Brain microvascular endothelial cell (primary cell): ENCODE measurements at regions not wholly inside any gene's neighbourhood (a gene's known extent, or its start where the extent isn't known, plus 50 kb on each side); places are given as distances from the start of the nearest gene placed in this dataset.

Experiments
- DNase-seq: peaks from one replicate; pipeline ENCODE4 v3.0.0-alpha.2; 2020
- H3K27ac ChIP-seq: fragments of 250-450 bp; sonication (Bioruptor Pico); 2 replicates; pipeline ENCODE4 v1.5.1; 2020; ENCODE audit warnings: mild to moderate bottlenecking, moderate library complexity
- H3K27me3 ChIP-seq: fragments of 250-450 bp; sonication (Bioruptor Pico); replicated peaks from 2 replicates; pipeline ENCODE4 v1.5.1; 2020; ENCODE audit warnings: mild to moderate bottlenecking
- H3K36me3 ChIP-seq: fragments of 250-450 bp; sonication (Bioruptor Pico); replicated peaks from 2 replicates; pipeline ENCODE4 v1.5.1; 2020; ENCODE audit warnings: mild to moderate bottlenecking
- H3K4me3 ChIP-seq: 2 replicates; pipeline ENCODE4 v1.5.1; 2011; ENCODE audit warnings: low read depth, mild to moderate bottlenecking, control low read depth, low read length, moderate library complexity
- in situ Hi-C: cut with HindIII; loops from 2 replicates; pipeline ENCODE4 v1.10.0; 2017; ENCODE audit warnings: low sequenced_read_pairs, low pct_ligation_motif_present
- TF ChIP-seq, protein P1 (sequence below): IDR thresholded peaks from 2 replicates; pipeline ENCODE4 v1.5.1; 2011; ENCODE audit warnings: low read depth, mild to moderate bottlenecking, moderate library complexity, low read length, control low read depth, inconsistent platforms; ENCODE audit errors: missing control alignments

- peak; percentile 67 for DNase-seq
- H3K4me3 ChIP-seq: no peak overlapping the region
- H3K36me3 ChIP-seq: no peaks in the 10 kb centered on the region
- in situ Hi-C loops: no loop called here
- TF ChIP-seq, protein P1, sequence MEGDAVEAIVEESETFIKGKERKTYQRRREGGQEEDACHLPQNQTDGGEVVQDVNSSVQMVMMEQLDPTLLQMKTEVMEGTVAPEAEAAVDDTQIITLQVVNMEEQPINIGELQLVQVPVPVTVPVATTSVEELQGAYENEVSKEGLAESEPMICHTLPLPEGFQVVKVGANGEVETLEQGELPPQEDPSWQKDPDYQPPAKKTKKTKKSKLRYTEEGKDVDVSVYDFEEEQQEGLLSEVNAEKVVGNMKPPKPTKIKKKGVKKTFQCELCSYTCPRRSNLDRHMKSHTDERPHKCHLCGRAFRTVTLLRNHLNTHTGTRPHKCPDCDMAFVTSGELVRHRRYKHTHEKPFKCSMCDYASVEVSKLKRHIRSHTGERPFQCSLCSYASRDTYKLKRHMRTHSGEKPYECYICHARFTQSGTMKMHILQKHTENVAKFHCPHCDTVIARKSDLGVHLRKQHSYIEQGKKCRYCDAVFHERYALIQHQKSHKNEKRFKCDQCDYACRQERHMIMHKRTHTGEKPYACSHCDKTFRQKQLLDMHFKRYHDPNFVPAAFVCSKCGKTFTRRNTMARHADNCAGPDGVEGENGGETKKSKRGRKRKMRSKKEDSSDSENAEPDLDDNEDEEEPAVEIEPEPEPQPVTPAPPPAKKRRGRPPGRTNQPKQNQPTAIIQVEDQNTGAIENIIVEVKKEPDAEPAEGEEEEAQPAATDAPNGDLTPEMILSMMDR: no peak
- H3K27me3 ChIP-seq: no peaks in the 10 kb centered on the region
- H3K27ac ChIP-seq: peak overlapping the region; percentile 23
Measured at GRCh38 chr4:144903953-144904711, 193.9 kb downstream of the ANAPC10 start.

GRCh38 chr4:144905286-144905685 is 192.7 kb downstream of the ANAPC10 start:
- in situ Hi-C loops: no loop called here
- H3K27ac ChIP-seq: no peak overlapping the region

DNA sequence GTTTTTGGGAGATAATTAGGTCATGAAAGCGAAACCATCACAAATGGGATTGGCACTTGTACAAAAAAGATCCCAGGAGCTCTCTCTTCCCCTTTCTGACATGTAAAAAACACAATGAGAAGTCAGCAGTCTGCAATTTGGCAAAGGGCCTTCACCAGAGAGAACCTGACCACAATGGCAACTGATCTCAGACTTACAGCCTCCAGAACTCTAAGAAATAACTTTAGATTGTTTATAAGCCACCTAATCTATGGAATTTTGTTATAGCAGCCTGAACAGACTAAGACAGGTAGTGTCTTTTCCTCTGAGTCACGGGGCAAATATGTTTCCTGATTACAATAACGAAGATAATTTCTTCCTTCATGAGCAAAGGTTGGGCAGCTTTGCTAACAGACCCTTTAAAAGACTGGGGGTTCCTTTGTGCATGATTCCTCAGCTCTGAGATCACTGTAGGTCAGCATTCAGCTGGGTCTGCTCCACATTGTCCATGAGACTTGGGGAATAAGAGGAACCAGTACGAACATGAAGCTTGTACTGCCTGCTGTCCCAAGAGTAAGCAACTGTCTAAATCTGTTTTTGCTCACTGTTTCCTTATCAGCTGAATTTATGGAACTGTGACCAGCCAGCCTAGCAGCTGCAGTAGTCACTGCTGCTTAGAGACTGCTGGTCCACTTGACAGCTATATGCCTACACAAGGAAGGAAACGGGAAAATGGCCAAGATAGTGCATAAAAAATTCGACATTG is 191.6 kb downstream of the ANAPC10 start:
- H3K27ac ChIP-seq: no peak overlapping the region
- H3K27me3 ChIP-seq: no peaks in the 10 kb centered on the region
- in situ Hi-C loops: no loop called here
- no peaks in the 10 kb centered on the region for H3K36me3 ChIP-seq
- DNase-seq: peak; percentile 42
- TF ChIP-seq, protein P1: no peak
- no peak overlapping the region for H3K4me3 ChIP-seq

More at GRCh38 chr4:144905286-144905685, 192.7 kb downstream of the ANAPC10 start:
- no peak overlapping the region for H3K4me3 ChIP-seq
- no peak for DNase-seq
- H3K36me3 ChIP-seq: no peaks in the 10 kb centered on the region
- TF ChIP-seq, protein P1: no peak
- H3K27me3 ChIP-seq: no peaks in the 10 kb centered on the region

DNA sequence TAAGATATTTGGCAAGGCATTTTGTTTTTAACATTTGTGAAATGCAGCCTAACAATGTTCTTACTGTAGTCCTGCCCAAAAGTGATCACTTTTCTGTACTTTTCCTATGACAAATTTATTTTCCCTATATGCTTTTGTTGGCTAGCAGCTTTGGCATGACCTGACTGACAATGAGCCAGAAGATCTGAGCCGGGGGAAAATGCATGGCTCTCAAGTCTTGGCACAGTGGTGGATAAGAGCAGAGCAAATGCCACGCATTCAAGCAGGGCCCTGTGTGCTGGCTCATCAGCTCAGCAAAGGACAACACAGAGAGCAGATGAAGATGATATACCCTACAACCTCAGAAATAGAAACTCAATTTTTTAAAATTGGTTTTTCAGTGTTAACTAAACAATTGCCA is 187.3 kb downstream of the ANAPC10 start:
- H3K4me3 ChIP-seq: no peak overlapping the region
- H3K27me3 ChIP-seq: no peaks in the 10 kb centered on the region
- TF ChIP-seq, protein P1: no peak
- in situ Hi-C loops: no loop called here
- DNase-seq: no peak
- no peaks in the 10 kb centered on the region for H3K36me3 ChIP-seq
- no peak overlapping the region for H3K27ac ChIP-seq
